Choroid plexus epithelial cell (primary cell): ENCODE measurements at regions not wholly inside any gene's neighbourhood (a gene's known extent, or its start where the extent isn't known, plus 50 kb on each side); places are given as distances from the start of the nearest gene placed in this dataset.

Source experiments
- DNase-seq: peaks from one replicate; pipeline ENCODE4 v3.0.0-alpha.2; 2010; ENCODE audit warnings: low read depth
- H3K4me3 ChIP-seq: 2 replicates; pipeline ENCODE4 v1.5.1; 2011; ENCODE audit warnings: low read depth, mild to moderate bottlenecking, control low read depth, low read length, moderate library complexity
- CTCF ChIP-seq: conservative IDR thresholded peaks from 2 replicates; pipeline ENCODE4 v1.5.1; 2011; ENCODE audit warnings: low read depth, mild to moderate bottlenecking, control low read depth, inconsistent platforms, low read length, moderate library complexity

DNA sequence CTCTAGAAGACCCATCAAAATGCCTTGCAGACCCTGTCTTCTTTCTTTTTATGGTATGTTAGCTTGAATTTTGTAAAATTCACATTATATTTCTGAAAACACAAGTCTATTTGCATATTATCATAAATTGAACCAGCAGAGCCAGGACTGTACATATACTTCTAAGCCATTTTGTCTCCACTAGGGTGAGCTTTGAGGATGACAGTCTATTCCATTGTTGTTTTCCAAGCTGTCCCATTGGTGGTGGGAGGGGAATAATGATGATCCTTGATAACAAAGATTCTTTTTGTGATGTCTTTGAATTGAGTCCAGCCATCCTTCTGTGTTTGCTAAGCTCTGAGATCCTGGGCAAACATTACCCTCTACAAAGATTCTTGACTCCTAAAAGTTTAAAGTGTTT, 359.3 kb upstream of the PCDH20 start:
- no peak for DNase-seq
- no peak for TF ChIP-seq CTCF
- H3K4me3 ChIP-seq = no peak overlapping the region

GRCh38 chr13:61770681-61771080, 355.0 kb upstream of the PCDH20 start:
- H3K4me3 ChIP-seq = no peak overlapping the region
- DNase-seq = no peak
- no peak for TF ChIP-seq CTCF

- H3K4me3 ChIP-seq = no peak overlapping the region
- no peak for DNase-seq
- no peak for TF ChIP-seq CTCF
Observed at GRCh38 chr13:61768175-61768574, 352.5 kb upstream of the PCDH20 start.

DNA sequence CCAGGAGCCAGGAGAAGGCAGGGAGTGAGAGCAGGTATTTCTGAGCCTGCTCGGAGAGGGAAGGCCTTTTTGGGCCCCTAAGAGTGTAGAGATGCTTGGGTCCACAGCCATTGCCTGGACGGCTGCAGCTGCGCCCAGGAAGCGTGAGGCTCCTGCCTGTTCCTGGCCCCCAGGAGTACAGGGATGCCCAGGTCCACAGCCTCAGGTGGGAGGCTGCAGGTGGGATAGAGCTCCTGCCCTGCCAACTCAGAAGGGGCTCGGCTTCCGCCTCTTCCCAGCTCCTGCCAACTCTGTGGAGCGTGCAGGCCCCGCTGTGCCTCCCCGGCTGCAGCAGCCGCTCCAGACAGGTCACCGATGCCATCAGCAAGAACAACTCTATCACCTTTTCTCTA, 351.0 kb upstream of the PCDH20 start:
- TF ChIP-seq CTCF = no peak
- DNase-seq = no peak
- no peak overlapping the region for H3K4me3 ChIP-seq

DNA sequence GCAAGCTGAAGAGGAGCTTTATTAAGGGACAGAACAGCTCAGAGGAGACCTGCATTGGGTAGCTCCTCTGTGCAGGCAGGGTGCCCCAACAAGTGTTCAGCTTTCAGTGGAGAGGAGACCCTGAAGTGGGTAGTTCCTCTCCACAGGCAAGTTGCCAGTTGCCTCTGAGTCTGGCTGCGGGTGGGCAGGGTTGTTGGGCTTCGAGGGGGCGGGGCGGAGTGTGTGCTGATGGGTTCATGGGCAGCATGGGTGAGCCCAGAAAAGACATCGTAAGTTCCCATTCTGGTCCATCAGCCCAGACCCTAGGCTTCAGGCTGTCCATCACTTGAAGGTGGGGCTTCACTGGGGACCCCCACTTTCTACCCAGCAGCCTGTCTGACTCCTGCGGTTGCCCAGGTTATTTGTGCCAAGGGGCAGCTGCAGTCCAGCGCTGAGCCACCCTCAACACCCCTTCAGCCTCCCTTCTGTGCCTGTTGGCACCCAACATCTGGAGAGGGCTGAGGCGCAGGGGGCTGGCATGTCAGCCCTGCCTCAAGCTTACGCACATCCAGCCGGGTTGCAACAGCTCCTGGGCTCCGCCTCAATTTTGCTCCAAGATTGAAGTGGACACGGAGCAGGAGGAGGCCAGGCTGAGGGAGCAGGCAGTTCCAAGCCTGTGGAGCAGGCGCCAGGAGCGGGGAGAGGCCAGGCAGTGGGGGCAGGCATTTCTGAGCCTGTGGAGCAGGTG, 350.5 kb upstream of the PCDH20 start:
- no peak for TF ChIP-seq CTCF
- no peak overlapping the region for H3K4me3 ChIP-seq
- DNase-seq = no peak

- DNase-seq = no peak
Observed at GRCh38 chr13:61765181-61765742, 349.6 kb upstream of the PCDH20 start.

More at GRCh38 chr13:61765181-61765742, 349.6 kb upstream of the PCDH20 start:
- TF ChIP-seq CTCF = no peak
- H3K4me3 ChIP-seq = no peak overlapping the region
